ENCODE measurements at regions not wholly inside any gene's neighbourhood (a gene's known extent, or its start where the extent isn't known, plus 50 kb on each side); places are given as distances from the start of the nearest gene placed in this dataset.
"Not testable (repeated sequence)": the region's sequence is repeated elsewhere in the genome, so short reads cannot be mapped to it uniquely, and the experiment has no call there.

- CTCF ChIA-PET, result no interaction called here
- POLR2A ChIA-PET, result no interaction called here
Measured at GRCh38 chr3:35473956-35474355, 165.4 kb upstream of the ARPP21 start.

- CTCF ChIA-PET, POLR2A ChIA-PET: not testable (repeated sequence)
Measured at GRCh38 chr3:35482566-35482965, 156.8 kb upstream of the ARPP21 start.

- CTCF ChIA-PET, result no interaction called here
Measured at GRCh38 chr3:35483131-35483530, 156.2 kb upstream of the ARPP21 start.

GRCh38 chr3:35484929-35485530 is 154.3 kb upstream of the ARPP21 start:
- POLR2A ChIA-PET, result no interaction called here
- CTCF ChIA-PET, result no interaction called here

More at GRCh38 chr3:35483131-35483530, 156.2 kb upstream of the ARPP21 start:
- POLR2A ChIA-PET, result no interaction called here

GRCh38 chr3:35486295-35486694 is 153.0 kb upstream of the ARPP21 start:
- CTCF ChIA-PET, result no interaction called here
- POLR2A ChIA-PET, result no interaction called here

GRCh38 chr3:35487376-35487775 is 151.9 kb upstream of the ARPP21 start:
- POLR2A ChIA-PET, result no interaction called here
- CTCF ChIA-PET, result no interaction called here

- ChIA-PET CTCF (no interaction called here), POLR2A (no interaction called here)
Measured at GRCh38 chr3:35488526-35488925, 150.8 kb upstream of the ARPP21 start.

- POLR2A ChIA-PET, result no interaction called here
- CTCF ChIA-PET, result no interaction called here
Measured at GRCh38 chr3:35492841-35493240, 146.5 kb upstream of the ARPP21 start.

- POLR2A ChIA-PET, result no interaction called here
- CTCF ChIA-PET, result no interaction called here
Measured at GRCh38 chr3:35498506-35499210, 140.7 kb upstream of the ARPP21 start.

- ChIA-PET POLR2A (no interaction called here), CTCF (no interaction called here)
Measured at GRCh38 chr3:35500641-35501350, 138.5 kb upstream of the ARPP21 start.

- CTCF ChIA-PET, result no interaction called here
Measured at GRCh38 chr3:35502699-35503098, 136.6 kb upstream of the ARPP21 start.

GRCh38 chr3:35505181-35505580 is 134.1 kb upstream of the ARPP21 start:
- ChIA-PET POLR2A (no interaction called here), CTCF (no interaction called here)

More at GRCh38 chr3:35502699-35503098, 136.6 kb upstream of the ARPP21 start:
- POLR2A ChIA-PET, result no interaction called here

GRCh38 chr3:35505772-35506171 is 133.6 kb upstream of the ARPP21 start:
- CTCF ChIA-PET, result no interaction called here
- POLR2A ChIA-PET, result no interaction called here

GRCh38 chr3:35519936-35520335 is 119.4 kb upstream of the ARPP21 start:
- ChIA-PET POLR2A (no interaction called here), CTCF (no interaction called here)

GRCh38 chr3:35521196-35521595 is 118.1 kb upstream of the ARPP21 start:
- CTCF ChIA-PET, result no interaction called here

GRCh38 chr3:35522450-35522849 is 116.9 kb upstream of the ARPP21 start:
- POLR2A ChIA-PET, result no interaction called here
- CTCF ChIA-PET, result no interaction called here

More at GRCh38 chr3:35521196-35521595, 118.1 kb upstream of the ARPP21 start:
- POLR2A ChIA-PET, result no interaction called here

GRCh38 chr3:35523074-35523473 is 116.3 kb upstream of the ARPP21 start:
- ChIA-PET CTCF (no interaction called here), POLR2A (no interaction called here)

GRCh38 chr3:35523838-35524237 is 115.5 kb upstream of the ARPP21 start:
- ChIA-PET CTCF (no interaction called here), POLR2A (no interaction called here)

GRCh38 chr3:35524856-35525255 is 114.5 kb upstream of the ARPP21 start:
- ChIA-PET CTCF (no interaction called here), POLR2A (no interaction called here)

- ChIA-PET POLR2A (no interaction called here), CTCF (no interaction called here)
Measured at GRCh38 chr3:35528728-35529127, 110.6 kb upstream of the ARPP21 start.

- POLR2A ChIA-PET, result no interaction called here
- CTCF ChIA-PET, result no interaction called here
Measured at GRCh38 chr3:35529337-35529736, 110.0 kb upstream of the ARPP21 start.

- CTCF ChIA-PET, result no interaction called here
- POLR2A ChIA-PET, result no interaction called here
Measured at GRCh38 chr3:35537265-35537664, 102.1 kb upstream of the ARPP21 start.
